ENCODE measurements at regions not wholly inside any gene's neighbourhood (a gene's known extent, or its start where the extent isn't known, plus 50 kb on each side); places are given as distances from the start of the nearest gene placed in this dataset.

GRCh38 chr5:133854554-133854953 is 113.9 kb downstream of the C5orf15 start:
- WGBS (ENCODE audit: insufficient coverage, low lambda C conversion rate) = no CpG with 5 or more reads among the region's 8 CpGs
- Histone ChIP-seq H3K4me3 (ENCODE audit: low read length) (no peak overlapping the region), H3K36me3 (ENCODE audit: control insufficient read depth, insufficient read depth, low read length) (no peaks in the 10 kb centered on the region), H3K4me1 (ENCODE audit: control insufficient read depth, insufficient read depth, low read length) (no peaks in the 10 kb centered on the region), H3K27me3 (ENCODE audit: control insufficient read depth, insufficient read depth, low read length) (no peaks in the 10 kb centered on the region), H3K27ac (ENCODE audit: low read length) (no peak overlapping the region), H3K9me3 (ENCODE audit: control insufficient read depth, low read depth, low read length) (peaks cover 16% of the 10 kb centered on the region)
- no peak for DNase-seq

GRCh38 chr5:133853646-133854365 is 114.6 kb downstream of the C5orf15 start:
- Histone ChIP-seq H3K27me3 (ENCODE audit: control insufficient read depth, insufficient read depth, low read length) (no peaks in the 10 kb centered on the region), H3K27ac (ENCODE audit: low read length) (no peak overlapping the region), H3K36me3 (ENCODE audit: control insufficient read depth, insufficient read depth, low read length) (no peaks in the 10 kb centered on the region), H3K4me1 (ENCODE audit: control insufficient read depth, insufficient read depth, low read length) (no peaks in the 10 kb centered on the region), H3K4me3 (ENCODE audit: low read length) (no peak overlapping the region), H3K9me3 (ENCODE audit: control insufficient read depth, low read depth, low read length) (peaks cover 13% of the 10 kb centered on the region)
- DNase-seq = no peak
- no CpG with 5 or more reads among the region's 6 CpGs for WGBS (ENCODE audit: insufficient coverage, low lambda C conversion rate)

- DNase-seq = no peak
- no peaks in the 10 kb centered on the region for H3K27me3 ChIP-seq (ENCODE audit: control insufficient read depth, insufficient read depth, low read length)
- no peaks in the 10 kb centered on the region for H3K4me1 ChIP-seq (ENCODE audit: control insufficient read depth, insufficient read depth, low read length)
- no peaks in the 10 kb centered on the region for H3K36me3 ChIP-seq (ENCODE audit: control insufficient read depth, insufficient read depth, low read length)
- no CpG with 5 or more reads among the region's 2 CpGs for WGBS (ENCODE audit: insufficient coverage, low lambda C conversion rate)
- H3K27ac ChIP-seq (ENCODE audit: low read length) = no peak overlapping the region
- H3K4me3 ChIP-seq (ENCODE audit: low read length) = no peak overlapping the region
- no peaks in the 10 kb centered on the region for H3K9me3 ChIP-seq (ENCODE audit: control insufficient read depth, low read depth, low read length)
These were observed 116.9 kb downstream of the C5orf15 start for GRCh38 chr5:133851521-133851920.

- no peaks in the 10 kb centered on the region for H3K9me3 ChIP-seq (ENCODE audit: control insufficient read depth, low read depth, low read length)
- no peaks in the 10 kb centered on the region for H3K36me3 ChIP-seq (ENCODE audit: control insufficient read depth, insufficient read depth, low read length)
- DNase-seq = no peak
- H3K4me3 ChIP-seq (ENCODE audit: low read length) = no peak overlapping the region
- H3K27ac ChIP-seq (ENCODE audit: low read length) = no peak overlapping the region
- no CpG with 5 or more reads among the region's 5 CpGs for WGBS (ENCODE audit: insufficient coverage, low lambda C conversion rate)
- no peaks in the 10 kb centered on the region for H3K27me3 ChIP-seq (ENCODE audit: control insufficient read depth, insufficient read depth, low read length)
- no peaks in the 10 kb centered on the region for H3K4me1 ChIP-seq (ENCODE audit: control insufficient read depth, insufficient read depth, low read length)
These were observed 117.6 kb downstream of the C5orf15 start for GRCh38 chr5:133850811-133851210.

GRCh38 chr5:133849116-133849515 is 119.3 kb downstream of the C5orf15 start:
- DNase-seq = no peak
- no CpG with 5 or more reads among the region's 8 CpGs for WGBS (ENCODE audit: insufficient coverage, low lambda C conversion rate)
- no peaks in the 10 kb centered on the region for H3K9me3 ChIP-seq (ENCODE audit: control insufficient read depth, low read depth, low read length)
- H3K27ac ChIP-seq (ENCODE audit: low read length) = no peak overlapping the region
- H3K4me1 ChIP-seq (ENCODE audit: control insufficient read depth, insufficient read depth, low read length) = no peaks in the 10 kb centered on the region
- H3K27me3 ChIP-seq (ENCODE audit: control insufficient read depth, insufficient read depth, low read length) = peaks cover 3% of the 10 kb centered on the region
- no peak overlapping the region for H3K4me3 ChIP-seq (ENCODE audit: low read length)
- H3K36me3 ChIP-seq (ENCODE audit: control insufficient read depth, insufficient read depth, low read length) = no peaks in the 10 kb centered on the region

- WGBS (ENCODE audit: insufficient coverage, low lambda C conversion rate) = 60% methylated on average over 1 of the region's 7 CpGs
- DNase-seq = no peak
- Histone ChIP-seq H3K9me3 (ENCODE audit: control insufficient read depth, low read depth, low read length) (no peaks in the 10 kb centered on the region), H3K36me3 (ENCODE audit: control insufficient read depth, insufficient read depth, low read length) (no peaks in the 10 kb centered on the region), H3K4me1 (ENCODE audit: control insufficient read depth, insufficient read depth, low read length) (no peaks in the 10 kb centered on the region), H3K4me3 (ENCODE audit: low read length) (no peak overlapping the region), H3K27me3 (ENCODE audit: control insufficient read depth, insufficient read depth, low read length) (peaks cover 3% of the 10 kb centered on the region), H3K27ac (ENCODE audit: low read length) (no peak overlapping the region)
These were observed 120.0 kb downstream of the C5orf15 start for GRCh38 chr5:133848341-133848811.

GRCh38 chr5:133847886-133848285 is 120.5 kb downstream of the C5orf15 start:
- no peaks in the 10 kb centered on the region for H3K36me3 ChIP-seq (ENCODE audit: control insufficient read depth, insufficient read depth, low read length)
- no peak overlapping the region for H3K27ac ChIP-seq (ENCODE audit: low read length)
- peaks cover 3% of the 10 kb centered on the region for H3K27me3 ChIP-seq (ENCODE audit: control insufficient read depth, insufficient read depth, low read length)
- no peak overlapping the region for H3K4me3 ChIP-seq (ENCODE audit: low read length)
- H3K9me3 ChIP-seq (ENCODE audit: control insufficient read depth, low read depth, low read length) = no peaks in the 10 kb centered on the region
- no CpG with 5 or more reads among the region's 5 CpGs for WGBS (ENCODE audit: insufficient coverage, low lambda C conversion rate)
- H3K4me1 ChIP-seq (ENCODE audit: control insufficient read depth, insufficient read depth, low read length) = no peaks in the 10 kb centered on the region
- no peak for DNase-seq

GRCh38 chr5:133847301-133847700 is 121.1 kb downstream of the C5orf15 start:
- Histone ChIP-seq H3K4me3 (ENCODE audit: low read length) (no peak overlapping the region), H3K27me3 (ENCODE audit: control insufficient read depth, insufficient read depth, low read length) (peaks cover 3% of the 10 kb centered on the region), H3K36me3 (ENCODE audit: control insufficient read depth, insufficient read depth, low read length) (no peaks in the 10 kb centered on the region), H3K9me3 (ENCODE audit: control insufficient read depth, low read depth, low read length) (no peaks in the 10 kb centered on the region), H3K27ac (ENCODE audit: low read length) (no peak overlapping the region), H3K4me1 (ENCODE audit: control insufficient read depth, insufficient read depth, low read length) (no peaks in the 10 kb centered on the region)
- no CpG with 5 or more reads among the region's 6 CpGs for WGBS (ENCODE audit: insufficient coverage, low lambda C conversion rate)
- no peak for DNase-seq

GRCh38 chr5:133846478-133847226 is 121.8 kb downstream of the C5orf15 start:
- WGBS (ENCODE audit: insufficient coverage, low lambda C conversion rate) = no CpG with 5 or more reads among the region's 8 CpGs

GRCh38 chr5:133845271-133845670 is 123.2 kb downstream of the C5orf15 start:
- Histone ChIP-seq H3K4me3 (ENCODE audit: low read length) (no peak overlapping the region), H3K4me1 (ENCODE audit: control insufficient read depth, insufficient read depth, low read length) (no peaks in the 10 kb centered on the region), H3K9me3 (ENCODE audit: control insufficient read depth, low read depth, low read length) (no peaks in the 10 kb centered on the region), H3K27me3 (ENCODE audit: control insufficient read depth, insufficient read depth, low read length) (peaks cover 3% of the 10 kb centered on the region), H3K36me3 (ENCODE audit: control insufficient read depth, insufficient read depth, low read length) (no peaks in the 10 kb centered on the region), H3K27ac (ENCODE audit: low read length) (no peak overlapping the region)
- no peak for DNase-seq
- no CpG with 5 or more reads among the region's 2 CpGs for WGBS (ENCODE audit: insufficient coverage, low lambda C conversion rate)

More at GRCh38 chr5:133846478-133847226, 121.8 kb downstream of the C5orf15 start:
- Histone ChIP-seq H3K27me3 (ENCODE audit: control insufficient read depth, insufficient read depth, low read length) (peaks cover 3% of the 10 kb centered on the region), H3K27ac (ENCODE audit: low read length) (no peak overlapping the region), H3K4me3 (ENCODE audit: low read length) (no peak overlapping the region), H3K36me3 (ENCODE audit: control insufficient read depth, insufficient read depth, low read length) (no peaks in the 10 kb centered on the region), H3K4me1 (ENCODE audit: control insufficient read depth, insufficient read depth, low read length) (no peaks in the 10 kb centered on the region), H3K9me3 (ENCODE audit: control insufficient read depth, low read depth, low read length) (no peaks in the 10 kb centered on the region)
- DNase-seq = no peak
